Progenitor cell of endocrine pancreas (in vitro differentiated cells): ENCODE measurements at regions not wholly inside any gene's neighbourhood (a gene's known extent, or its start where the extent isn't known, plus 50 kb on each side); places are given as distances from the start of the nearest gene placed in this dataset.
"Not testable (repeated sequence)": the region's sequence is repeated elsewhere in the genome, so short reads cannot be mapped to it uniquely, and the experiment has no call there.

Experiments used
- DNase-seq: peaks from one replicate; pipeline ENCODE4 v3.0.0; 2021; ENCODE audit warnings: low spot score; ENCODE audit not compliant: unreplicated experiment
- H3K27ac Mint-ChIP-seq: 2 replicates; pipeline ENCODE4 v1.8.0; 2021; ENCODE audit warnings: mild to moderate bottlenecking, moderate library complexity, mixed read lengths
- H3K27me3 Mint-ChIP-seq: 2 replicates; pipeline ENCODE4 v1.8.0; 2021; ENCODE audit warnings: mixed read lengths
- H3K36me3 Mint-ChIP-seq: 2 replicates; pipeline ENCODE4 v1.8.0; 2022; ENCODE audit warnings: mixed read lengths; ENCODE audit not compliant: insufficient read depth
- H3K4me1 Mint-ChIP-seq: 2 replicates; pipeline ENCODE4 v1.8.0; 2021; ENCODE audit warnings: low read depth, mixed read lengths
- H3K4me3 Mint-ChIP-seq: 2 replicates; pipeline ENCODE4 v1.8.0; 2021; ENCODE audit warnings: low read depth, mild to moderate bottlenecking, moderate library complexity, mixed read lengths
- H3K9me3 Mint-ChIP-seq: 2 replicates; pipeline ENCODE4 v1.8.0; 2021; ENCODE audit warnings: low read depth, mixed read lengths
- TF ChIP-seq, protein P1 (sequence below): fragments of 200-600 bp; sonication (generic); IDR thresholded peaks from one replicate; pipeline ENCODE4 v1.5.0; 2021; ENCODE audit warnings: antibody characterized with exemption, mild to moderate bottlenecking; ENCODE audit not compliant: unreplicated experiment

DNA sequence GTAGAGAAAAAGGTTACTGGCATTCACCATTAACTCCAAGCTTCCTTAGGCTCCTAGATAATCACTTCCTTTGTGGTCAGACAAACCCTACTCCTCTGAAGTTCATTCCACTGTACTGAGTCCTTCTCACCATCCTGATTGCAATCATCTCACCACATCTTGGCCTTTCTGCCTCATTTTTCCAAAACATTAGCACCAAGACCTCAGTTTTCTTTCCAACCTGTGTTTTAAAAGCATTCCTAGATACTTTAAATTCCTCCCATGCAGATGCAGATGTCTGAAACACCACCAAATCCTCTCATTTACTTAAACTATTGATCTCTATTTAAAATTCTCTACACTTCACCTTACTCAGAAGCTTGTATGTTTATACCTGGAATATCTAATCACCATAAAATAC, 961.3 kb upstream of the CTNND2 start:
- Mint-ChIP-seq H3K4me3 (no peak overlapping the region), H3K4me1 (no peaks in the 10 kb centered on the region), H3K9me3 (no peaks in the 10 kb centered on the region), H3K27ac (no peak overlapping the region), H3K27me3 (no peaks in the 10 kb centered on the region), H3K36me3 (no peaks in the 10 kb centered on the region)
- TF ChIP-seq, protein P1, sequence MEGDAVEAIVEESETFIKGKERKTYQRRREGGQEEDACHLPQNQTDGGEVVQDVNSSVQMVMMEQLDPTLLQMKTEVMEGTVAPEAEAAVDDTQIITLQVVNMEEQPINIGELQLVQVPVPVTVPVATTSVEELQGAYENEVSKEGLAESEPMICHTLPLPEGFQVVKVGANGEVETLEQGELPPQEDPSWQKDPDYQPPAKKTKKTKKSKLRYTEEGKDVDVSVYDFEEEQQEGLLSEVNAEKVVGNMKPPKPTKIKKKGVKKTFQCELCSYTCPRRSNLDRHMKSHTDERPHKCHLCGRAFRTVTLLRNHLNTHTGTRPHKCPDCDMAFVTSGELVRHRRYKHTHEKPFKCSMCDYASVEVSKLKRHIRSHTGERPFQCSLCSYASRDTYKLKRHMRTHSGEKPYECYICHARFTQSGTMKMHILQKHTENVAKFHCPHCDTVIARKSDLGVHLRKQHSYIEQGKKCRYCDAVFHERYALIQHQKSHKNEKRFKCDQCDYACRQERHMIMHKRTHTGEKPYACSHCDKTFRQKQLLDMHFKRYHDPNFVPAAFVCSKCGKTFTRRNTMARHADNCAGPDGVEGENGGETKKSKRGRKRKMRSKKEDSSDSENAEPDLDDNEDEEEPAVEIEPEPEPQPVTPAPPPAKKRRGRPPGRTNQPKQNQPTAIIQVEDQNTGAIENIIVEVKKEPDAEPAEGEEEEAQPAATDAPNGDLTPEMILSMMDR, result no peak
- DNase-seq, result no peak

- H3K4me3 Mint-ChIP-seq, result no peak overlapping the region
- no peaks in the 10 kb centered on the region for H3K27me3 Mint-ChIP-seq
- no peaks in the 10 kb centered on the region for H3K4me1 Mint-ChIP-seq
- H3K36me3 Mint-ChIP-seq, result no peaks in the 10 kb centered on the region
- peaks cover 8% of the 10 kb centered on the region for H3K9me3 Mint-ChIP-seq
- TF ChIP-seq, protein P1, result no peak
- no peak for DNase-seq
- no peak overlapping the region for H3K27ac Mint-ChIP-seq
These were observed 957.8 kb upstream of the CTNND2 start for GRCh38 chr5:12861886-12862654.

GRCh38 chr5:12856105-12856504, 951.9 kb upstream of the CTNND2 start:
- DNase-seq, H3K9me3 Mint-ChIP-seq, H3K27ac Mint-ChIP-seq, H3K4me3 Mint-ChIP-seq, H3K27me3 Mint-ChIP-seq, H3K4me1 Mint-ChIP-seq, H3K36me3 Mint-ChIP-seq: not testable (repeated sequence)

- H3K4me3 Mint-ChIP-seq, result no peak overlapping the region
- no peak for DNase-seq
- H3K9me3 Mint-ChIP-seq, result peaks cover 4% of the 10 kb centered on the region
- H3K27me3 Mint-ChIP-seq, result peaks cover 4% of the 10 kb centered on the region
- no peak overlapping the region for H3K27ac Mint-ChIP-seq
- TF ChIP-seq, protein P1, result no peak
- peaks cover 2% of the 10 kb centered on the region for H3K4me1 Mint-ChIP-seq
- no peaks in the 10 kb centered on the region for H3K36me3 Mint-ChIP-seq
These were observed 950.1 kb upstream of the CTNND2 start for GRCh38 chr5:12854386-12854785.

- Mint-ChIP-seq H3K9me3 (no peaks in the 10 kb centered on the region), H3K4me1 (peaks cover 2% of the 10 kb centered on the region), H3K36me3 (no peaks in the 10 kb centered on the region), H3K27me3 (peaks cover 4% of the 10 kb centered on the region), H3K27ac (no peak overlapping the region), H3K4me3 (no peak overlapping the region)
- DNase-seq, result no peak
- TF ChIP-seq, protein P1, result no peak
These were observed 947.5 kb upstream of the CTNND2 start for GRCh38 chr5:12851761-12852160.

DNA sequence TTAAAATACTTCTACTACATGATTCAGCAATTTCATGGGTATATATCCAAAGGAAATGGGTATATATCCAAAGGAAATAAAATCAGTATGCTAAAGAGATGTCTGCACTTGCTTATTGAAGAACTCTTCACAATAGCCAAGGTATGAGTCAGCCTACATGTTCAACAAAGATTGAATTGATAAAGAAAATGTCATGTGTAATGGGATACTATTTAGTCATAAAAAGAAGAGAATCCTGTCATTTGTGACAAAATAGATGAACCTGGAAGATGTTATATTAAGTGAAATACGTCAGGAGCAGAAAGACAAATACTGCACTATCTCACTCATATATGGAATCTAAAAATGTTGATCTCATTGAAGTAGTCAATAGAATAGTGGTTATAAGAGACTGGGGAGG, 944.5 kb upstream of the CTNND2 start:
- Mint-ChIP-seq H3K27ac (no peak overlapping the region), H3K9me3 (no peaks in the 10 kb centered on the region)

More for the DNA sequence above, 944.5 kb upstream of the CTNND2 start:
- Mint-ChIP-seq H3K4me1 (no peaks in the 10 kb centered on the region), H3K4me3 (no peak overlapping the region), H3K27me3 (no peaks in the 10 kb centered on the region), H3K36me3 (no peaks in the 10 kb centered on the region)
- DNase-seq, result no peak
- TF ChIP-seq, protein P1, result no peak
